ENCODE measurements at regions not wholly inside any gene's neighbourhood (a gene's known extent, or its start where the extent isn't known, plus 50 kb on each side); places are given as distances from the start of the nearest gene placed in this dataset.

DNA sequence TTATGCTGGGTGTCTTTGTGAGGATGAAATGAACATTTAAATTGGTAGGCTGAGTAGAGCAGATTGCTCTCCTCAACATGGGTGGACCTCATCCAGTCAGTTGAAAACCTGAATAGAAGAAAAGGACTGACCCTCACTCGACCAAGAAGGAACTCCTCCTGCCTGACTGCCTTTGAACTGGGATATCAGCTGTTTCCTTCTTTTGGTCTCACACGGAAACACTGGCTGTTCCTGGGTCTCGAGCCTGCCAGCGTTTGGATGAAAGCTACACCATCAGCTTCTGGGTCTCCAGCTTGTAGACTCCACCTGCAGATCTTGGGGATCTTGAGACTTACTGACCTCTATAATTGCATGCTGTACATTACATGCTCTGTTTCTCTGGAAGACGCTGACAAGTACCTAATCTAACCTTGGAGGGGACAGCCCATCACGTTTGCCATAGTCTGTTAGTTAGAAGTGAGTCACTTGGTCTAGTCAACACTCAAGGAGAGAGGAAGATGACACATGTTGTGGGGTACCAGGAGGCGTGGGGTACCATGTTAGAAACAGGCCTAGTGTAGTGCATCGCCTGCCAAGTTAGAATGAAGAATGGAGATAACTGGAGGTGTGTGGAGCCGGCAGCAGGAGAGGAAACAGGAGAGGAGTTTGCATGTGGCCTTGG is 267.0 kb downstream of the MREG start:
- ChIA-PET POLR2A (no interaction called here), CTCF (interaction anchor here (1.2 to 1.8 kb wide), 2 partner anchors 27 to 34 kb away, joined by 3 read pairs; no protein-coding TSS in a partner anchor)
- DNase-seq (ENCODE audit: low read depth) = no peak
- Histone ChIP-seq H3K4me3 (ENCODE audit: low read depth, low read length) (no peak overlapping the region), H3K36me3 (ENCODE audit: control insufficient read depth, insufficient read depth, low read length) (no peaks in the 10 kb centered on the region), H3K27me3 (ENCODE audit: control insufficient read depth, insufficient read depth, low read length) (no peaks in the 10 kb centered on the region)
- no peak for TF ChIP-seq CTCF (IDR thresholded peaks at IDR 0.05; ENCODE audit: insufficient read depth, low read depth, low read length)

DNA sequence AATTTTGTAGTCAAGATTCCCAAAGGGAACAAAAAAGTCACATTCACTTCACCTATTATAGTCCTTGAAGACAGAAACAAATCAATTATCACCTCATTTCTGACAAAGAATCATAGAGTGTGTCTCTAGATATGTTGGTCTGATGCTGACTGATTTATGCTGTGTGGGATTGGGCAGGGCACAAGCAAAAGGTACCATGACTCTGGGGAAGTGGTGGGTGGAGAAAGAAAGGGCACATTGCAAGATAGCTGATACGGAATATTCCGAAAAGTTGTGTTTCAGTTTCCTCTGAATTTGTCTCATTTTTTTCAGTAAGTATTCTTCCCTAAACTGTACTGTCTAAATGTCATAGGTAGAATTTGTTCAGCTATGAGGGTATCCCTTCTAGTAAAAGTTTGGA is 268.0 kb downstream of the MREG start:
- H3K27me3 ChIP-seq (ENCODE audit: control insufficient read depth, insufficient read depth, low read length) = no peaks in the 10 kb centered on the region
- H3K36me3 ChIP-seq (ENCODE audit: control insufficient read depth, insufficient read depth, low read length) = no peaks in the 10 kb centered on the region
- no peak for TF ChIP-seq CTCF (IDR thresholded peaks at IDR 0.05; ENCODE audit: insufficient read depth, low read depth, low read length)
- H3K4me3 ChIP-seq (ENCODE audit: low read depth, low read length) = no peak overlapping the region
- CTCF ChIA-PET = interaction anchor here (2.2 kb wide), 1 partner anchor 10 kb away, joined by 4 read pairs; no protein-coding TSS in a partner anchor
- DNase-seq (ENCODE audit: low read depth) = no peak
- POLR2A ChIA-PET = no interaction called here

GRCh38 chr2:215744514-215744913 is 268.8 kb downstream of the MREG start:
- no peaks in the 10 kb centered on the region for H3K27me3 ChIP-seq (ENCODE audit: control insufficient read depth, insufficient read depth, low read length)
- no peaks in the 10 kb centered on the region for H3K36me3 ChIP-seq (ENCODE audit: control insufficient read depth, insufficient read depth, low read length)
- CTCF ChIA-PET = interaction anchor here (2.2 kb wide), 1 partner anchor 11 kb away, joined by 4 read pairs; no protein-coding TSS in a partner anchor
- no peak overlapping the region for H3K4me3 ChIP-seq (ENCODE audit: low read depth, low read length)
- POLR2A ChIA-PET = no interaction called here
- no peak for TF ChIP-seq CTCF (IDR thresholded peaks at IDR 0.05; ENCODE audit: insufficient read depth, low read depth, low read length)
- DNase-seq (ENCODE audit: low read depth) = no peak

- CTCF ChIA-PET = interaction anchor here (0.7 to 2.2 kb wide), 2 partner anchors 8 to 12 kb away, joined by 3 to 4 read pairs; no protein-coding TSS in a partner anchor
- no peaks in the 10 kb centered on the region for H3K27me3 ChIP-seq (ENCODE audit: control insufficient read depth, insufficient read depth, low read length)
- H3K4me3 ChIP-seq (ENCODE audit: low read depth, low read length) = no peak overlapping the region
- no peak for DNase-seq (ENCODE audit: low read depth)
- H3K36me3 ChIP-seq (ENCODE audit: control insufficient read depth, insufficient read depth, low read length) = no peaks in the 10 kb centered on the region
- TF ChIP-seq CTCF (IDR thresholded peaks at IDR 0.05; ENCODE audit: insufficient read depth, low read depth, low read length) = no peak
- POLR2A ChIA-PET = no interaction called here
These were observed 270.3 kb downstream of the MREG start for GRCh38 chr2:215743066-215743465.

DNA sequence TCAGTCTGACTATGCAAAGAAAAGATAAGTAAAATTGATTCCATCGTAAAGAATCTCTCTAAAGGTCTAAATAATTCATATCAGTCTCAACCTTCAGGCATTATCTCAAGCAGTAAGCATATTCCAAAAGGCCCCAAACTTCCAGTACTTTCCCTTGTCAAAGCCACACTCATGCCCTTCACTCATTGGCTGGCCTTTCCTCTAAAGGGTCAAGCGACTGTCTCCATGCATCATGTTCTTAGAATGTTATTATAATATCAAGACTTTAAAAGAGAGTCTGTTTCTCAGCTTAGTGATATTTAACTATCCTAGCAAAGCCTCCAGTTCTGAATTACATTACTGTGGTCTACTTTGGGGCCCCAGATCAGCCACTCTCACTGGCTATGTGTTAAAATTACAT is 271.3 kb downstream of the MREG start:
- Histone ChIP-seq H3K36me3 (ENCODE audit: control insufficient read depth, insufficient read depth, low read length) (no peaks in the 10 kb centered on the region), H3K27me3 (ENCODE audit: control insufficient read depth, insufficient read depth, low read length) (no peaks in the 10 kb centered on the region), H3K4me3 (ENCODE audit: low read depth, low read length) (no peak overlapping the region)
- ChIA-PET CTCF (no interaction called here), POLR2A (no interaction called here)
- DNase-seq (ENCODE audit: low read depth) = no peak
- no peak for TF ChIP-seq CTCF (IDR thresholded peaks at IDR 0.05; ENCODE audit: insufficient read depth, low read depth, low read length)

All from BJ (cell line).